K562 (cell line): ENCODE measurements at regions not wholly inside any gene's neighbourhood (a gene's known extent, or its start where the extent isn't known, plus 50 kb on each side); places are given as distances from the start of the nearest gene placed in this dataset.

ENCODE experiments used
- ATAC-seq: fragments of 200-7000 bp; cut with Tn5 transposase; 3 replicates; pipeline ENCODE4 v1.9.1; 2020; ENCODE audit warnings: moderate library complexity
- BruUV-seq: library from RNA; stranded (reverse); fragments of 400-500 nt; replicated peaks from 2 replicates; lab custom pipeline; 2021; lab: Mats Ljungman, UMichigan
- CTCF ChIA-PET: fragments of 300-600 bp; formaldehyde crosslinking; extraction: SDS; loops from one replicate; lab custom pipeline; 2021; ENCODE audit warnings: low intra/inter-chr PET ratio; lab: Yijun Ruan, JAX
- POLR2A ChIA-PET: fragments of 300-600, 350-650 bp; sonication (Branson Sonifier 250); formaldehyde crosslinking; extraction: SDS; loops from one replicate; lab custom pipeline; 2021; ENCODE audit warnings: antibody characterized with exemption, inconsistent platforms; lab: Yijun Ruan, JAX
- DNase-seq, 4 experiments: peaks; one replicate each; pipeline versions ENCODE4 v3.0.0 to v3.0.0-alpha.2; 2011 to 2018; ENCODE audit warnings: low spot score in 3 of 4, mixed read lengths in 3 of 4; ENCODE audit errors: extremely low read depth in 1 of 4
- FAIRE-seq: peaks from 2 replicates; lab custom pipeline; 2011; peaks lifted over from hg19 to GRCh38; lab: Jason Lieb, UNC
- H2AFZ ChIP-seq: 2 replicates; pipeline ENCODE4 v1.6.0; 2011; ENCODE audit warnings: low read depth, low read length, control low read depth, inconsistent platforms
- H3K27ac ChIP-seq: fragments of 200-600 bp; 3 replicates; pipeline ENCODE4 v1.8.0; 2011; ENCODE audit warnings: low read depth, mild to moderate bottlenecking, control low read depth, inconsistent platforms, low read length, moderate library complexity, mixed read lengths; ENCODE audit errors: extremely low read depth
- H3K27me3 ChIP-seq, 2 experiments: fragments of 300-600 bp in 1 of 2; 2 replicates in 1 of 2; 3 replicates in 1 of 2; pipeline versions ENCODE4 v1.6.0 to v1.8.0; 2011; ENCODE audit warnings: inconsistent platforms in 2 of 2, low read length in 2 of 2, mild to moderate bottlenecking in 1 of 2, mixed read lengths in 1 of 2, moderate library complexity in 1 of 2; ENCODE audit not compliant: control insufficient read depth in 2 of 2, insufficient read depth in 2 of 2
- H3K36me3 ChIP-seq: fragments of 300-600 bp; 3 replicates; pipeline ENCODE4 v1.8.0; 2011; ENCODE audit warnings: mild to moderate bottlenecking, low read length, inconsistent platforms; ENCODE audit not compliant: control insufficient read depth, insufficient read depth
- H3K4me1 ChIP-seq, 2 experiments: fragments of 200-600 bp in 1 of 2; replicated peaks in 1 of 2; 2 replicates in 1 of 2; 3 replicates in 1 of 2; pipeline versions ENCODE4 v1.5.1 to v1.8.0; 2011; ENCODE audit warnings: inconsistent platforms in 2 of 2, low read length in 2 of 2, mild to moderate bottlenecking in 1 of 2, mixed read lengths in 1 of 2, moderate library complexity in 1 of 2; ENCODE audit not compliant: control insufficient read depth in 2 of 2, insufficient read depth in 2 of 2
- H3K4me2 ChIP-seq: 2 replicates; pipeline ENCODE4 v1.6.1; 2011; ENCODE audit warnings: low read length, control low read depth, inconsistent platforms, mixed read lengths; ENCODE audit not compliant: insufficient read depth
- H3K4me3 ChIP-seq: fragments of 200-600 bp; sonication (generic), shearing (Covaris generic); 2 replicates; pipeline ENCODE4 v1.5.1; 2016; ENCODE audit warnings: control low read depth, inconsistent platforms
- H3K79me2 ChIP-seq: fragments of 200-600 bp; 3 replicates; pipeline ENCODE4 v1.8.0; 2011; ENCODE audit warnings: low read length, inconsistent platforms; ENCODE audit not compliant: control insufficient read depth, insufficient read depth
- H3K9ac ChIP-seq, 2 experiments: 2 replicates each; pipeline versions ENCODE4 v1.6.0 to v1.6.1; 2011; ENCODE audit warnings: low read depth in 2 of 2, low read length in 2 of 2, control low read depth in 1 of 2, inconsistent platforms in 1 of 2, mild to moderate bottlenecking in 1 of 2, mixed read lengths in 1 of 2; ENCODE audit not compliant: insufficient read depth in 1 of 2
- H3K9me1 ChIP-seq: one replicate; pipeline ENCODE4 v1.6.0; 2011; ENCODE audit warnings: inconsistent platforms, mild to moderate bottlenecking, low read length, moderate library complexity; ENCODE audit not compliant: control insufficient read depth, insufficient read depth
- H3K9me3 ChIP-seq: replicated peaks from 2 replicates; pipeline ENCODE4 v1.5.1; 2011; ENCODE audit warnings: low read depth, low read length, inconsistent platforms; ENCODE audit not compliant: control insufficient read depth, insufficient read depth
- H4K20me1 ChIP-seq: replicated peaks from 2 replicates; pipeline ENCODE4 v1.6.1; 2011; ENCODE audit warnings: low read length, inconsistent platforms, mixed read lengths; ENCODE audit not compliant: control insufficient read depth, insufficient read depth
- HBP1 ChIP-seq: fragments of 450-650 bp; formaldehyde crosslinking; IDR thresholded peaks from 2 replicates; pipeline ENCODE4 v1.4.0; 2022; ENCODE audit warnings: missing genetic modification characterization
- IRF1 ChIP-seq: sonication (generic); formaldehyde crosslinking; IDR thresholded peaks from 2 replicates; pipeline ENCODE4 v1.8.0; 2022; ENCODE audit warnings: missing genetic modification reagents, mild to moderate bottlenecking, borderline replicate concordance
- KDM2B ChIP-seq: fragments of 250-450 bp; sonication (Bioruptor Pico); IDR thresholded peaks from 2 replicates; pipeline ENCODE4 v1.8.0; 2021; ENCODE audit warnings: mild to moderate bottlenecking, moderate library complexity
- RAD51 ChIP-seq: fragments of 450-650 bp; IDR thresholded peaks from 2 replicates; pipeline ENCODE4 v1.7.1; 2016; ENCODE audit warnings: low read depth, mild to moderate bottlenecking, borderline replicate concordance
- WGBS: fragments of 100-300 bp; shearing (Covaris generic); methylation state at CpG from one replicate; pipeline ENCODE4 v1.1.6; 2016; ENCODE audit warnings: low coverage, mixed read lengths; ENCODE audit not compliant: insufficient coverage; ENCODE audit errors: missing lambda C conversion rate; 5-methylcytosine and 5-hydroxymethylcytosine counted together
- in situ Hi-C: fragments of 300-500 bp; cut with MboI; formaldehyde crosslinking; loops from 4 replicates; pipeline ENCODE4 v1.15.0; 2018; ENCODE audit warnings: inconsistent platforms, mixed read lengths
- intact Hi-C: fragments of 100-400 bp; cut with micrococcal nuclease; formaldehyde crosslinking; loops from 2 replicates; pipeline ENCODE4 v1.14.2; 2022

GRCh38 chr21:16040601-16041000 lies 310.8 kb downstream of the USP25 start:
- in situ Hi-C loops, result no loop called here

More at GRCh38 chr21:16040601-16041000, 310.8 kb downstream of the USP25 start:
- FAIRE-seq (no peak), DNase-seq (no peak), ATAC-seq (no peak)
- CTCF ChIA-PET, result no interaction called here
- Histone ChIP-seq H4K20me1 (no peaks in the 10 kb centered on the region), H3K27ac (no peak overlapping the region), H3K79me2 (no peaks in the 10 kb centered on the region), H3K4me3 (no peak overlapping the region), H3K9me3 (no peaks in the 10 kb centered on the region), H3K27me3 (no peaks in the 10 kb centered on the region), H3K36me3 (no peaks in the 10 kb centered on the region), H3K9ac (no peak overlapping the region), H2AFZ (no peak overlapping the region), H3K4me2 (no peak overlapping the region), H3K4me1 (no peaks in the 10 kb centered on the region), H3K9me1 (no peaks in the 10 kb centered on the region)
- no TSS peak for BruUV-seq
- POLR2A ChIA-PET, result no interaction called here
- intact Hi-C loops, result no loop called here
- 2% methylated on average over 3 of the region's 3 CpGs for WGBS
- TF ChIP-seq HBP1 (CRISPR knock-in tag) (no peak), RAD51 (no peak), IRF1 (CRISPR knock-in tag) (no peak), KDM2B (CRISPR knock-in tag) (no peak)
